Endothelial cell of umbilical vein (primary cell): ENCODE measurements at regions not wholly inside any gene's neighbourhood (a gene's known extent, or its start where the extent isn't known, plus 50 kb on each side); places are given as distances from the start of the nearest gene placed in this dataset.

Experiments
- BruUV-seq: library from RNA; stranded (reverse); fragments of 400-500 nt; replicated peaks from 2 replicates; lab custom pipeline; 2021; lab: Mats Ljungman, UMichigan
- CTCF ChIA-PET: fragments of 300-600, 350-600 bp; sonication (Branson Sonifier 250); formaldehyde crosslinking; loops from one replicate; lab custom pipeline; 2021; ENCODE audit warnings: antibody characterized with exemption, inconsistent platforms; lab: Charles Lee
- POLR2A ChIA-PET: fragments of 300-600, 350-600 bp; sonication (Branson Sonifier 250); formaldehyde crosslinking; loops from one replicate; lab custom pipeline; 2021; ENCODE audit warnings: antibody characterized with exemption, inconsistent platforms; lab: Charles Lee
- DNase-seq: peaks from one replicate; pipeline ENCODE4 v3.0.0-alpha.2; 2011; ENCODE audit warnings: low read depth, low spot score
- FAIRE-seq: peaks from 2 replicates; lab custom pipeline; 2011; peaks lifted over from hg19 to GRCh38; lab: Jason Lieb, UNC
- H2AFZ ChIP-seq: 2 replicates; pipeline ENCODE4 v1.6.0; 2012; ENCODE audit warnings: low read depth, low read length, control low read depth, inconsistent platforms
- H3K27ac ChIP-seq: 2 replicates; pipeline ENCODE4 v1.5.1; 2011; ENCODE audit warnings: low read depth, mild to moderate bottlenecking, control low read depth, low read length, moderate library complexity; ENCODE audit not compliant: insufficient read depth
- H3K27me3 ChIP-seq, 2 experiments: 2 replicates each; pipeline versions ENCODE4 v1.6.0 to v1.6.1; 2011; ENCODE audit warnings: low read length in 2 of 2, mixed read lengths in 1 of 2; ENCODE audit not compliant: control insufficient read depth in 2 of 2, insufficient read depth in 2 of 2
- H3K36me3 ChIP-seq, 2 experiments: 2 replicates in 1 of 2; 3 replicates in 1 of 2; pipeline ENCODE4 v1.5.1; 2011; ENCODE audit warnings: low read length in 2 of 2, mild to moderate bottlenecking in 1 of 2, moderate library complexity in 1 of 2; ENCODE audit not compliant: control insufficient read depth in 2 of 2, insufficient read depth in 2 of 2; ENCODE audit errors: extremely low read depth in 1 of 2
- H3K4me1 ChIP-seq: 3 replicates; pipeline ENCODE4 v1.5.1; 2011; ENCODE audit warnings: mild to moderate bottlenecking, low read length; ENCODE audit not compliant: control insufficient read depth, insufficient read depth; ENCODE audit errors: extremely low read depth
- H3K4me2 ChIP-seq: 2 replicates; pipeline ENCODE4 v1.6.1; 2011; ENCODE audit warnings: low read length, control low read depth, mixed read lengths; ENCODE audit not compliant: insufficient read depth
- H3K4me3 ChIP-seq, 3 experiments: fragments of 200-600 bp in 1 of 3; sonication (generic), shearing (Covaris generic) in 1 of 3; replicated peaks in 1 of 3; 2 replicates each; pipeline ENCODE4 v1.5.1; 2011 to 2016; ENCODE audit warnings: control low read depth in 3 of 3, low read length in 3 of 3, mild to moderate bottlenecking in 2 of 3, inconsistent platforms in 1 of 3, low read depth in 1 of 3, moderate library complexity in 1 of 3; ENCODE audit not compliant: insufficient read depth in 1 of 3
- H3K79me2 ChIP-seq: 2 replicates; pipeline ENCODE4 v1.6.0; 2012; ENCODE audit warnings: low read length, inconsistent platforms; ENCODE audit not compliant: control insufficient read depth, insufficient read depth
- H3K9ac ChIP-seq: replicated peaks from 2 replicates; pipeline ENCODE3; 2011; ENCODE audit warnings: low read length, control low read depth; ENCODE audit not compliant: insufficient read depth; ENCODE audit errors: extremely low read depth
- H3K9me1 ChIP-seq: replicated peaks from 3 replicates; pipeline ENCODE4 v1.6.0; 2011; ENCODE audit warnings: mild to moderate bottlenecking, low read length; ENCODE audit not compliant: control insufficient read depth, insufficient read depth; ENCODE audit errors: extremely low read depth
- H3K9me3 ChIP-seq: replicated peaks from 2 replicates; pipeline ENCODE4 v1.5.1; 2012; ENCODE audit warnings: low read length, inconsistent platforms; ENCODE audit not compliant: control insufficient read depth, insufficient read depth
- H4K20me1 ChIP-seq: replicated peaks from 2 replicates; pipeline ENCODE3; 2011; ENCODE audit warnings: mild to moderate bottlenecking, low read length; ENCODE audit not compliant: control insufficient read depth, insufficient read depth; ENCODE audit errors: extremely low read depth
- EZH2 ChIP-seq: IDR thresholded peaks from 2 replicates; pipeline ENCODE4 v1.6.1; 2012; ENCODE audit warnings: borderline replicate concordance, low read depth, mild to moderate bottlenecking, moderate library complexity, low read length, inconsistent platforms; ENCODE audit not compliant: severe bottlenecking
- FOS ChIP-seq: IDR thresholded peaks from 2 replicates; pipeline ENCODE4 v1.6.1; 2011; ENCODE audit warnings: mild to moderate bottlenecking, low read length, moderate library complexity, borderline replicate concordance; ENCODE audit not compliant: insufficient read depth
- GATA2 ChIP-seq: IDR thresholded peaks from 2 replicates; pipeline ENCODE4 v1.7.0; 2011; ENCODE audit warnings: low read depth, mild to moderate bottlenecking, moderate library complexity, mixed read lengths, low read length; ENCODE audit not compliant: insufficient read length, insufficient read depth
- JUN ChIP-seq: IDR thresholded peaks from 2 replicates; pipeline ENCODE4 v1.6.1; 2011; ENCODE audit warnings: borderline replicate concordance, low read depth; ENCODE audit not compliant: insufficient read length, insufficient read depth
- MYC ChIP-seq: IDR thresholded peaks from one replicate; pipeline ENCODE4 v1.6.1; 2011; ENCODE audit warnings: mild to moderate bottlenecking, low read depth, low read length
- POLR2A ChIP-seq: IDR thresholded peaks from 2 replicates; pipeline ENCODE4 v1.6.1; 2012; ENCODE audit warnings: low read depth, mild to moderate bottlenecking, control low read depth, low read length
- POLR2AphosphoS5 ChIP-seq: IDR thresholded peaks from 2 replicates; pipeline ENCODE4 v1.6.1; 2012; ENCODE audit warnings: low read depth, mild to moderate bottlenecking, control low read depth, low read length, moderate library complexity; ENCODE audit not compliant: insufficient read depth
- dilution Hi-C: fragments of 300-500 bp; cut with MboI; formaldehyde crosslinking; loops from one replicate; pipeline ENCODE4 v1.15.0; 2019; ENCODE audit warnings: low sequenced_read_pairs; ENCODE audit not compliant: extremely low pct_ligation_motif_present
- intact Hi-C: fragments of 100-400 bp; cut with micrococcal nuclease; formaldehyde crosslinking; loops from one replicate; pipeline ENCODE4 v1.10.0; 2022
- TF ChIP-seq, protein P1 (sequence below), 2 donors: IDR thresholded peaks; 1 replicate in 1 of 2; 2 replicates in 1 of 2; pipeline ENCODE4 v1.5.1; 2011; ENCODE audit warnings: low read length in 2 of 2, mild to moderate bottlenecking in 2 of 2, moderate library complexity in 2 of 2, control low read depth in 1 of 2, inconsistent platforms in 1 of 2, low read depth in 1 of 2; ENCODE audit not compliant: insufficient read depth in 1 of 2; ENCODE audit errors: extremely low read depth in 1 of 2
- TF ChIP-seq, protein P2 (sequence below): IDR thresholded peaks from 2 replicates; pipeline ENCODE4 v1.6.1; 2011; ENCODE audit not compliant: insufficient read depth, insufficient read length

DNA sequence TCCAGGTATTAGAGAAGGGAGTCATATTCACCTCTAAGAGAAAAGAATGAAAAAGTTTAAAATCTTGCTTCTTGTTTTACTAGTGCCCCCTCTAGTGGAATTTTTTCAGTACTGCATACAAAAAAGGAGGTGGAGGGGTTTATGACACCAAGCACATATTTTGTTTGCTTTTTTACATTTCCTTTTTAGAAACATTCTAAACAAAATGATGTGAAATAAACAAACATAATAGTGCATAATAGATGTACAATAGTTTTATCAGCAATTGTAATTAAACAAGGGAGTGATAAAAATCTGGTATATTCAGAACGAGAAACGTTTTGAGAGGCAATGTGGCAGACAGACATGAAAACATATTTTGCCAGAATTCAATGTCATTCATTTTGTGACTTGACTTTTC, 111.0 kb upstream of the TFAP2D start:
- no peaks in the 10 kb centered on the region for H3K9me1 ChIP-seq
- CTCF ChIA-PET: interaction anchor here (0.7 to 2.4 kb wide), 3 partner anchors 288 to 979 kb away, joined by 3 to 16 read pairs (median 3); no protein-coding TSS in a partner anchor
- dilution Hi-C loops: no loop called here

DNA sequence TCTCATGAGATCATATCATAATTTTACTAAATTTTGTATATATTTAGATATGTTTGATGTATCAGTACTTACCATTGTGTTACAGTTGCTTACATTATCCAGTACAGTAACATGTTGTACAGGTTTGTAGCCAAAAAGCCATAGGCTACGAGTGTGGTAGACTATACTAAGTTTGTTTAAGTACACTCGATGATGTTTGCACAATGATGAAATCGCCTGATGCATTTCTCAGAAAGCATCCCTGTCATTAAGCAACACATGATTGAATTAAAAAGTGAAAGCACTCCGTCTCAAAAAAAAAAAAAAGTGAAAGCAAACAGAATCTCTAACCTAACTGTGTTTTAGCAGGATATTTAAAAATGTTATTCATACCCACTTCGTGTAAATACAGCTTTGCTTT, 104.9 kb upstream of the TFAP2D start:
- Histone ChIP-seq H3K9me1 (no peaks in the 10 kb centered on the region), H2AFZ (no peak overlapping the region), H3K27ac (no peak overlapping the region), H3K36me3 (no peaks in the 10 kb centered on the region), H3K4me1 (no peaks in the 10 kb centered on the region), H4K20me1 (no peaks in the 10 kb centered on the region), H3K79me2 (no peaks in the 10 kb centered on the region), H3K27me3 (no peaks in the 10 kb centered on the region), H3K9ac (no peak overlapping the region), H3K4me3 (no peak overlapping the region), H3K4me2 (no peak overlapping the region), H3K9me3 (no peaks in the 10 kb centered on the region)
- no TSS peak for BruUV-seq
- no peak for DNase-seq
- no peak for FAIRE-seq
- TF ChIP-seq EZH2 (no peak), MYC (no peak), POLR2A (no peak), JUN (no peak), GATA2 (no peak), POLR2AphosphoS5 (no peak), FOS (no peak)
- TF ChIP-seq, protein P1, sequence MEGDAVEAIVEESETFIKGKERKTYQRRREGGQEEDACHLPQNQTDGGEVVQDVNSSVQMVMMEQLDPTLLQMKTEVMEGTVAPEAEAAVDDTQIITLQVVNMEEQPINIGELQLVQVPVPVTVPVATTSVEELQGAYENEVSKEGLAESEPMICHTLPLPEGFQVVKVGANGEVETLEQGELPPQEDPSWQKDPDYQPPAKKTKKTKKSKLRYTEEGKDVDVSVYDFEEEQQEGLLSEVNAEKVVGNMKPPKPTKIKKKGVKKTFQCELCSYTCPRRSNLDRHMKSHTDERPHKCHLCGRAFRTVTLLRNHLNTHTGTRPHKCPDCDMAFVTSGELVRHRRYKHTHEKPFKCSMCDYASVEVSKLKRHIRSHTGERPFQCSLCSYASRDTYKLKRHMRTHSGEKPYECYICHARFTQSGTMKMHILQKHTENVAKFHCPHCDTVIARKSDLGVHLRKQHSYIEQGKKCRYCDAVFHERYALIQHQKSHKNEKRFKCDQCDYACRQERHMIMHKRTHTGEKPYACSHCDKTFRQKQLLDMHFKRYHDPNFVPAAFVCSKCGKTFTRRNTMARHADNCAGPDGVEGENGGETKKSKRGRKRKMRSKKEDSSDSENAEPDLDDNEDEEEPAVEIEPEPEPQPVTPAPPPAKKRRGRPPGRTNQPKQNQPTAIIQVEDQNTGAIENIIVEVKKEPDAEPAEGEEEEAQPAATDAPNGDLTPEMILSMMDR (IDR thresholded peaks at IDR 0.05; ENCODE audit: extremely low read depth in 1 of 2, insufficient read depth in 1 of 2, low read depth in 1 of 2, low read length in 2 of 2): no peak
- TF ChIP-seq, protein P2, sequence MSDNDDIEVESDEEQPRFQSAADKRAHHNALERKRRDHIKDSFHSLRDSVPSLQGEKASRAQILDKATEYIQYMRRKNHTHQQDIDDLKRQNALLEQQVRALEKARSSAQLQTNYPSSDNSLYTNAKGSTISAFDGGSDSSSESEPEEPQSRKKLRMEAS: no peak
- CTCF ChIA-PET: no interaction called here
- dilution Hi-C loops: no loop called here
- POLR2A ChIA-PET: no interaction called here
- intact Hi-C loops: no loop called here

More for the DNA sequence above, 111.0 kb upstream of the TFAP2D start:
- Histone ChIP-seq H3K4me3 (no peak overlapping the region), H4K20me1 (no peaks in the 10 kb centered on the region), H3K79me2 (no peaks in the 10 kb centered on the region), H3K4me2 (no peak overlapping the region), H3K27ac (no peak overlapping the region), H3K27me3 (no peaks in the 10 kb centered on the region), H3K4me1 (no peaks in the 10 kb centered on the region), H3K9ac (no peak overlapping the region), H3K36me3 (no peaks in the 10 kb centered on the region), H3K9me3 (no peaks in the 10 kb centered on the region), H2AFZ (no peak overlapping the region)
- POLR2A ChIA-PET: no interaction called here
- FAIRE-seq (peak; percentile 72), DNase-seq (peak; percentile 37)
- no TSS peak for BruUV-seq
- intact Hi-C loops: loop anchor here (2.0 kb wide), 1 partner anchor 473 kb away; no protein-coding TSS in a partner anchor
- TF ChIP-seq JUN (no peak), GATA2 (no peak)
- TF ChIP-seq, protein P1 (IDR thresholded peaks at IDR 0.05; ENCODE audit: extremely low read depth in 1 of 2, insufficient read depth in 1 of 2, low read depth in 1 of 2, low read length in 2 of 2): peak; percentile 44 to 48
